ENCODE measurements at regions not wholly inside any gene's neighbourhood (a gene's known extent, or its start where the extent isn't known, plus 50 kb on each side); places are given as distances from the start of the nearest gene placed in this dataset.
A peak's percentile ranks its signal among the peaks of the same experiment; 100 is the strongest.
"Not testable (repeated sequence)": the region's sequence is repeated elsewhere in the genome, so short reads cannot be mapped to it uniquely, and the experiment has no call there.

DNA sequence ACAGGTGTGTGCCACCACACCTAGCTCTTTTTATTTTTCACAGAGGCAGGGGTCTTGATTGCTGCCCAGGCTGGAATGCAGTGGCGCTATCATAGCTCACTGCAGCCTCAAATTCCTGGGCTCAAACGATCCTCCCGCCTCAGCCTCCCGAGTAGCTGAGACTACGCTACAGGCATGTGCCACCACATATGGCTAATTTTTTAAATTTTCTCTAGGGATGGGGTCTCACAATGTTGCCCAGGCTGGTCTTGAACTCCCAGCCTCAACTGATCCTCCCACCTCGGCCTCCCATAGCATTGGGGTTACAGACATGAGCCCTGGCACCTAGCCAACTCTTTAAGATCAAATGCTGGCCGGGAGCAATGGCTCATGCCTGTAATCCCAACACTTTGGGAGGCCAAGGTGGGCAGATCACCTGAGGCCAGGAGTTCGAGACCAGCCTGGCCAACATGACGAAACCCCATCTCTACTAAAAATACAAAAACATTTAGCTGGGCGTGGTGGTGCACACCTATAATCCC is 50.6 kb upstream of the MYL10 start:
- DNase-seq (ENCODE audit: low read depth) = not testable (repeated sequence)

DNA sequence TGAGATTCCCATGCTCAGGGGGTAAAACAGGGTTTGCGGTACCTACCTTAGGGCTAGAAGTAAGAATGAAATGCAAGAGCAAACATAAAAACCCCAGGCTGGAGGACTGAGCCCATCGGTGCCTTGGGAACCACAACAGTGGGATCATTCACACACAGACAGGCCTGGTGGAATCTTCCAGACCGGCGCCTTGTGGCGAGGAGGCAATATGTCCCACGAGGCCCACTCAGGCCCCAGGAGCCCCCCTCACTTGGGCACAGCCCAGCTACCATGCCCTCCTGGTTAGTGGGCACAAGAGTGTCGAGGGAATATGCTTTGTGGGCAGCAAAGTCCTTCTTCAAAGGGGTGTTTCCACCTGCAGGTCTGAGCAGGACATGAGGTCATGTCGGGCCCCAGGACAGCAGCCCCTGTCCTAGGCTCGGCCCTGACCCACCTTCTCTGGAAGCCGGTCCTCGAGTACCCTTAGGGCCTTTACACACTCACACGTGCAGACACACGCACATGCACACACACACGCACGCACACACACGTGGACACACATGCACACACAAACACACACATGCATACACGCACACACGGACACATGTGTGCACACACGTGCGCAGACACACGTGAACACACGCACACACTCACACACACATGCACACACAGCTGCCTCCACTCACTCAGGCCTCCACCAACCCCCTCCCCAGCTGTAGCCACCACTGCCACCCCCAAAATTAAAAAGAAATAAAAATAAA is 51.5 kb upstream of the MYL10 start:
- DNase-seq (ENCODE audit: low read depth) = no peak

- peak; percentile 57 for DNase-seq (ENCODE audit: low read depth)
Observed at GRCh38 chr7:101681170-101682007, 52.3 kb upstream of the MYL10 start.

- no peak for DNase-seq (ENCODE audit: low read depth)
Observed at GRCh38 chr7:101684983-101685330, 55.9 kb upstream of the MYL10 start.

GRCh38 chr7:101686030-101686429 is 56.9 kb upstream of the MYL10 start:
- DNase-seq (ENCODE audit: low read depth) = no peak

GRCh38 chr7:101687081-101687480 is 58.0 kb upstream of the MYL10 start:
- no peak for DNase-seq (ENCODE audit: low read depth)

DNA sequence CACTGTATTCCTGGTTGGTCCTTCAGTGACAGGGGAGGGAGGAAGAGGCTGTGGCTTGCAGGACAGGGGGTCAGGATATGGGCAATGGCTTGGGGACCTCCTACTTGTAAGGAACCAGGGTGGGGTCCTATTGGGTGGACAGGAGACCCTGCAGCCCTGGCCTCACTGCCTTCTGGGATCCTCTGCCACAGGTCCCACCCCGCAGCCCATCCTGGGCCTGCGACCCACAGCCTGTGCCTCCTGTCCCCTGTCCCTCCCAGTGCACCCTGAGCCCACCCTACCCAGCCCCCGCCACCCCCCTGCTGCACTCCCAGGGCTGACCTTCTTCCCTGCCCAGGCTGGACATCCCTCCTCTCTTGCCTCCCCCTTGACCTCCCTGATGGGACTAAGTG is 58.7 kb upstream of the MYL10 start:
- no peak for DNase-seq (ENCODE audit: low read depth)

DNA sequence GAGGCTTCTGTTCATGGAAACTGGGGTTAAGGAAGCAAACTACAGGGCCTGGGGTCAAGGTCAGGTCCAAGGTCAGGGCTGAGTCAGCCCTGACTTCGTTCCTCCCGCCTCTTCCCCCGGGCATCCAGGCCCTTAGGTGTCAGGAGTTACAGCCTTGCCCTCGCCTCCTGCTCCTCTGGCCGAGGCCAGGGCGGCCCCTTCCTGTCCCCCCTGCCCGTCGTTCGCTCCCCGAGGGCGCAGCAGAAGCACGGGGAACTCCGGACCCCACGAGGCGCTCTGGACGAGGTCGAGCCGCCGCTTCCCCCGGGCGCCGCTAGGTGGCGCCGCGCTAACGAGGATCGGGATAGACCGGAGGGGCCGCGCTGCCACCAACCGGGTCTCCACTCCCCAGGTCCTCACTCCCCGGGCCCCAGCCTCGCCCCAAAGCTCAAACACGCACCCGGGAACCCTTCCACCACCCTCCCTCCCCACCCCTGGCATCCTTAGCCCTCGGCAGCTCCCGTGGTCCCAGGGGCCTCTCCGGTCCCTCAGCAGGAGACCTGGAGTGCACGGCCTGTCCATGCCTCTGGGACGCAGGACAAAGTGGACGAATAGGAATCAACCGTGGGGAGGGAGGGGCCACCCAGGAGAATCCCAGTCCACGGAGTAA is 59.2 kb upstream of the MYL10 start:
- DNase-seq (ENCODE audit: low read depth) = peak; percentile 22

DNA sequence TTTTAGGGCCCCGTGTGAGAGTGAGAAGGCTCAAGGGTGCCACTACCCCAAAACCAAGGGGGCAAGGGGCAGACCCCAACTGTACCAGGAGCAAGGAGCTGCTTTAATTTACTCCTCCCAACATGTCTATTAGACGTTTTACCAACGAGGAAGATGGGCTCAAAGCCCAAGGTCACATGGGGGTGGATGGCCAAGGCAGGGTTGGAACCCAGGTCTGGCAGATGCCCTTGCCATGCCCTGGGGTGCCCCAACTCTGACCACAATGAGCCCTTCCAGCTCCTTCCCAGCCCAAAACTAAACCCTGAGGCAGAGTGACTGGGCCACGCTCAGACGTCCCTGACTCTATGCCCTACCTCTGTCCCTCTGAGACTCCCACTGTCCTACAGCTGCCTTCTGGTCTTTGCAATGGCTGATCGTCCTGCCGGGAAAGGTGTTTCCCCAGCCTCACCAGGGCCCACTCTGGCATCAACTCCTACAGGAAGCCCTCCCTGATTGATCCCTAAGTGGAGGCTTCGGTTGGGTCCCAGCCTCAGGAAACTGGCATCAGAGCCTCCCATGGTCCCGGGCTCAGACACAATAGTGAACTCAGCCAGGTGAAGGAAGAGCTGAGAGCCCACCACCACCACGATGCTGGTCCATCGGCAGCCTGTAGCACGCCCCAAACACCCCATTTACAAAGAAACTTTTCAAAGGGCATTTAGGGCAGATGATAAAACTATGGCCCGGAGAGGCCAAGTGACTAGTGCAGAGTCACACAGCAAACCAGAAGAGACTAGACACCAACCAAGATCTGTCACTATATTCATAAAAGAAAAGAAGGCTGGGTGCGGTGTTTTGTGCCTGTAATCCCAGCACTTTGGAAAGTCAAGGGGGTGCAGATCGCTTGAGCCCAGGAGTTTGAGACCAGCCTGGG is 60.2 kb upstream of the MYL10 start:
- DNase-seq (ENCODE audit: low read depth) = no peak

DNA sequence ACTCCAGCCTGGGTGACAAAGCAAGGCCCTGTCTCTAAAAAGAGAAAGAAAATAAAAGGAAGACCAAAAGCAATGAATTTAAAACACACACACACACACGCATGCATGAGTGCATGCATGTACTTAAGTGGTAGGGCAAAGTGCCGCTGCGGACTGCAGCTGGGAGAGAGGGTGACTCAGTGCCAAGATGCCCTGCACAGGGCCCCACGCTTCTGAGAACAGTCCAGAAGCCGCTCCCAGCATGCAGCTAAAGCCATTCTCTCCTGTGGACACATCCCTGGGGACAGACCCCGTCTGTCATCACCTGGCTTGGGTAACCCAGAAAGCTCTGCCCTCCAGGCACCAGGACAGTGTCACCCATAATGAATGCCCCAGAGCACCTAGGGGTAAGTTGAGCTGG is 61.0 kb upstream of the MYL10 start:
- no peak for DNase-seq (ENCODE audit: low read depth)

DNA sequence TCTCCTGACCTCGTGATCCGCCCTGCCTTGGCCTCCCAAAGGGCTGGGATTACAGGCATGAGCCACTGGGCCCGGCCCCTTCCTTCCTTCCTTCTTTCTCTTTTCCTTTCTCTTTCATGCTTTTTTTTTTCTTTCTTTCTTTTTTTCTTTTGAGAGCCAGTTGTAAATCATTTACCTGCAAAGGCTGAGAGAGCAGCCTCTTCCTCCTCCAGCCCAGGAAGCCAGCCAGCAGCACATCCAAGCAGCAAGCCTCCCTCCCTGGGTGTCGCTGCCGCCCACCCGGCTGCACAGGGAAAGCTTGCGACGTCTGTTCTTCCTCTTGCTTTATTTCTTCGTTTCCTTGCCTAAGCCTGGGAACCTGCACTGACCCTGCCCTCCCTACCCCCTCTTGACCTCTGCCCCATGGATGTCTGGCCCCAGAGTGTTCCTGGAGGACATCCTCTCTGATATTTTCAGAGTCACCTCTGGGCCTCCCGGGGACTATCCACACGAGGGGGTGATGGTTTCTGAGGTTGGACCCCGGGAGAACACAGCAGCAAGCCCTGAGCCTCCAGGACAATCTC is 62.8 kb upstream of the MYL10 start:
- DNase-seq (ENCODE audit: low read depth) = no peak

GRCh38 chr7:101693498-101694091 is 64.5 kb upstream of the MYL10 start:
- DNase-seq (ENCODE audit: low read depth) = no peak

- no peak for DNase-seq (ENCODE audit: low read depth)
Observed at GRCh38 chr7:101698964-101699363, 69.9 kb upstream of the MYL10 start.

- DNase-seq (ENCODE audit: low read depth) = no peak
Observed at GRCh38 chr7:101699399-101699798, 70.3 kb upstream of the MYL10 start.

GRCh38 chr7:101699881-101700823 is 71.1 kb upstream of the MYL10 start:
- no peak for DNase-seq (ENCODE audit: low read depth)

DNA sequence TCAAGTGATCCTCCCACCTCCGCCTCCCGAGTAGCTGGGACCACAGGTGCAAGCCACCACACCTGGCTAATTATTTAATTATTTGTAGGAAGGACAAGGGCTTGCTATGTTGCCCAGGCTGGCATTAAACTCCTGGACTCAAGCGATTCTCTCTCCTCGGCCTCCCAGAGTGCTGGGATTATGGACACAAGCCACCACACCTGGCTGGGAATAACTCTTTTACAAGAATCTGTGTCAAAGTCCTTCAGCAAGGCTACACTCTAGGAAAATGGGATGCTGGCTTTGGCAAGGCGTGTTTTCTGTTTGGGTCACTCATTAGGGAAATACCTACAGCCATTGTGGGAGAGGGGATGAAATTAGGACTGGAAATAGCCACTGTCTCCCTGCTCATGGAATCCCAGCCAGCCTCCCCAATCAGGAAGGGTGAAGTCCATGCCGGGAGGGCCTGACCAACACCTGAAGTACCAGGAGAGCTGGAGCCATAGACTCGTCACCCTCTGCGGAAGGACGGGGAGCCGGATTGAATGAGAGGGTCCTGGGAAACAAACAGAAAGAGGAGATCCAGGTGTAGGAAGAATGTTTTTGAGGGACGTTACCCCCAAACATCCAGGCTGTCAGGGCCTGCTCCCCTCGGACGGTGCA is 72.2 kb upstream of the MYL10 start:
- no peak for DNase-seq (ENCODE audit: low read depth)

DNA sequence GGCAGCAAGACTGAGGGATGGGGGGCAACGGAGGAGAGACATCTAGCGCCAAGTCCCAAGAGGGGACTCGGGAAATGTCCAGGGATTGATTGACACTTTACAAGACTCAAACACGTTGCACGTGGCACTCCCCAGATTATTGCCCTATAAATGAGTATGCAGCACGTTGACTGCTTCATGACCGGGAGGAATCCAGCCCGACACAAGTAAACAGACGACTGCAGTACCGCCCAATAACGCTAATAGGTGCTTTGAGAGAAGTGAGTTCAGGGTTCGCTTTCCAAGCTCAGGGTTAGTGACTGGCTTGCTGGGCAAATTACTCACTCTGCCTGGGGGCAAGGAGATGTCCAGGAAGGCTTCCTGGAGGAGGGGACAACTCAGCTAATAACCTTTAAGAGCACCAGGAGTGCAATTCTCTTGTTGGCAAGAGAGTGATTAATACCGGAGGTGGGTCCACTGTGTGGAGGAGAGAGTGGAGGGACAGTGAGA is 73.3 kb upstream of the MYL10 start:
- DNase-seq (ENCODE audit: low read depth) = no peak

DNA sequence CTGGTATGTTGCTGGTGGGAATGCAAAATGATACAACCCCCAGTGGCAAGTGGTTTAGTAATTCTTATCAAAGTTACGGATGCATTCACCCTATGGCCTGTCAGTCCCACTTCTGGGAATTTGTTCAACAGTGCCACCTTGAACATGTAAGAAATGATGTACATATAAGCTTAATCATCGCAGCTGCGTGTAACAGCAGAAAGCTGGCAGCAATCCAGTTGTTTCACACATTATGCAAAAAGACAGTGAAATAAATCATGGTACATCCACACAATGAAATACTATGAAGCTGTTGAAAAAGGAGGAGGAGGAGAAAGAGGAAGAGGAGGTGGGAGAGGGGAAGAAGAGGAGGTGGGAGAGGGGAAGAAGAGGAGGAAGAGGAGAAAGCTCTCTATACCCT is 76.2 kb upstream of the MYL10 start:
- no peak for DNase-seq (ENCODE audit: low read depth)

GRCh38 chr7:101707587-101707986 is 78.5 kb upstream of the MYL10 start:
- DNase-seq (ENCODE audit: low read depth) = no peak
